ENCODE measurements at regions not wholly inside any gene's neighbourhood (a gene's known extent, or its start where the extent isn't known, plus 50 kb on each side); places are given as distances from the start of the nearest gene placed in this dataset.

- no peak for TF ChIP-seq CTCF (IDR thresholded peaks at IDR 0.05; ENCODE audit: control extremely low read depth, extremely low read depth)
- DNase-seq (no peak), ATAC-seq (ENCODE audit: insufficient read depth, low FRiP score) (no peak)
Observed at GRCh38 chr12:98018836-98019235, 496.6 kb upstream of the TMPO start.

GRCh38 chr12:98020376-98020775 is 495.0 kb upstream of the TMPO start:
- no peaks in the 10 kb centered on the region for H3K36me3 ChIP-seq (ENCODE audit: control insufficient read depth in 4 of 4, insufficient read depth in 4 of 4, low read length in 4 of 4)
- ATAC-seq (ENCODE audit: insufficient read depth, low FRiP score) (no peak), DNase-seq (no peak)
- no peaks in the 10 kb centered on the region for H3K9me3 ChIP-seq (ENCODE audit: control insufficient read depth in 4 of 4, insufficient read depth in 3 of 4, low read length in 3 of 4)
- TF ChIP-seq CTCF (IDR thresholded peaks at IDR 0.05; ENCODE audit: control extremely low read depth, extremely low read depth): no peak
- no peaks in the 10 kb centered on the region for H3K4me1 ChIP-seq (ENCODE audit: control insufficient read depth in 5 of 5, insufficient read depth in 5 of 5, low read length in 5 of 5)
- H3K9ac ChIP-seq (ENCODE audit: insufficient read depth in 1 of 2, low read length in 2 of 2): no peak overlapping the region
- H3K4me3 ChIP-seq: no peak overlapping the region
- no peaks in the 10 kb centered on the region for H3K27me3 ChIP-seq (ENCODE audit: control insufficient read depth in 3 of 3, insufficient read depth in 3 of 3, low read length in 2 of 3)
- H3K27ac ChIP-seq (ENCODE audit: low read depth in 1 of 2, low read length in 1 of 2): no peak overlapping the region

More at GRCh38 chr12:98018836-98019235, 496.6 kb upstream of the TMPO start:
- Histone ChIP-seq H3K27ac (ENCODE audit: low read depth in 1 of 2, low read length in 1 of 2) (no peak overlapping the region), H3K9me3 (ENCODE audit: control insufficient read depth in 4 of 4, insufficient read depth in 3 of 4, low read length in 3 of 4) (peaks cover 0 to 3% (median 0%) of the 10 kb centered on the region in 4 donors), H3K4me1 (ENCODE audit: control insufficient read depth in 5 of 5, insufficient read depth in 5 of 5, low read length in 5 of 5) (no peaks in the 10 kb centered on the region), H3K4me3 (no peak overlapping the region), H3K36me3 (ENCODE audit: control insufficient read depth in 4 of 4, insufficient read depth in 4 of 4, low read length in 4 of 4) (no peaks in the 10 kb centered on the region), H3K27me3 (ENCODE audit: control insufficient read depth in 3 of 3, insufficient read depth in 3 of 3, low read length in 2 of 3) (no peaks in the 10 kb centered on the region), H3K9ac (ENCODE audit: insufficient read depth in 1 of 2, low read length in 2 of 2) (no peak overlapping the region)

GRCh38 chr12:98022961-98023360 is 492.4 kb upstream of the TMPO start:
- no peak for TF ChIP-seq CTCF (IDR thresholded peaks at IDR 0.05; ENCODE audit: control extremely low read depth, extremely low read depth)
- Histone ChIP-seq H3K27me3 (ENCODE audit: control insufficient read depth in 3 of 3, insufficient read depth in 3 of 3, low read length in 2 of 3) (no peaks in the 10 kb centered on the region), H3K36me3 (ENCODE audit: control insufficient read depth in 4 of 4, insufficient read depth in 4 of 4, low read length in 4 of 4) (no peaks in the 10 kb centered on the region), H3K9me3 (ENCODE audit: control insufficient read depth in 4 of 4, insufficient read depth in 3 of 4, low read length in 3 of 4) (no peaks in the 10 kb centered on the region), H3K9ac (ENCODE audit: insufficient read depth in 1 of 2, low read length in 2 of 2) (no peak overlapping the region), H3K4me1 (ENCODE audit: control insufficient read depth in 5 of 5, insufficient read depth in 5 of 5, low read length in 5 of 5) (no peaks in the 10 kb centered on the region), H3K4me3 (no peak overlapping the region), H3K27ac (ENCODE audit: low read depth in 1 of 2, low read length in 1 of 2) (no peak overlapping the region)
- no peak for ATAC-seq (ENCODE audit: insufficient read depth, low FRiP score)
- no peak for DNase-seq

GRCh38 chr12:98037401-98038140 is 477.8 kb upstream of the TMPO start:
- ATAC-seq (ENCODE audit: insufficient read depth, low FRiP score): no peak
- DNase-seq: no peak
- TF ChIP-seq CTCF (IDR thresholded peaks at IDR 0.05; ENCODE audit: control extremely low read depth, extremely low read depth): no peak
- H3K4me3 ChIP-seq: no peak overlapping the region
- 70 to 77% methylated on average over 2 of the region's 2 CpGs for WGBS, 2 donors
- no peak overlapping the region for H3K9ac ChIP-seq (ENCODE audit: insufficient read depth in 1 of 2, low read length in 2 of 2)
- peaks cover 0 to 3% (median 0%) of the 10 kb centered on the region in 3 donors for H3K27me3 ChIP-seq (ENCODE audit: control insufficient read depth in 3 of 3, insufficient read depth in 3 of 3, low read length in 2 of 3)
- no peaks in the 10 kb centered on the region for H3K36me3 ChIP-seq (ENCODE audit: control insufficient read depth in 4 of 4, insufficient read depth in 4 of 4, low read length in 4 of 4)
- H3K9me3 ChIP-seq (ENCODE audit: control insufficient read depth in 4 of 4, insufficient read depth in 3 of 4, low read length in 3 of 4): no peaks in the 10 kb centered on the region
- no peak overlapping the region for H3K27ac ChIP-seq (ENCODE audit: low read depth in 1 of 2, low read length in 1 of 2)
- H3K4me1 ChIP-seq (ENCODE audit: control insufficient read depth in 5 of 5, insufficient read depth in 5 of 5, low read length in 5 of 5): no peaks in the 10 kb centered on the region
